GM18507 (cell line): ENCODE measurements at regions not wholly inside any gene's neighbourhood (a gene's known extent, or its start where the extent isn't known, plus 50 kb on each side); places are given as distances from the start of the nearest gene placed in this dataset.

Experiments used
- DNase-seq: peaks from one replicate; pipeline ENCODE4 v3.0.0; 2011; ENCODE audit warnings: low read depth; ENCODE audit not compliant: insufficient read length; ENCODE audit errors: extremely low spot score
- FAIRE-seq: peaks from 2 replicates; lab custom pipeline; 2011; peaks lifted over from hg19 to GRCh38; lab: Jason Lieb, UNC

DNA sequence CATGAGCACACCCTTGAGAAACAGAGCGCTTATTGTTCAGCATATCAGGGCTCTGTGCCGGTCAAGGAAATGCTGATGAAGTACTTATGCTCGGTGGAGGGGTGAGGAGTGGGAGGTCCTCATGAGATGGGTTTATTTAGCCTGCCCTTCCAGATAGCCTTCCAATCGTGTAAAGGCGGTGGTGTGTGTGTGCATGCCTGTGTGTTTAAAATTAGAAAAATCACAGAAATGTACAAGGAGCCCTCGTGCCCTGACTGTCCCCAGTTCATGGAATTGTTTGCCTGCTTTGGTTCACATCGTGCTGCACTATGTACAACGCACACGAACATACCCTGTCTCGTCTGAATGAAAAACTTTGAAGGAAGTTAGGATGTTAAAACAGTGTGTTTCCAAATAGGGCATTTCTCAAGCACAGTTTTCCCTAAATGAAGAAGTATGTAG is 158.6 kb downstream of the AQP4 start:
- no peak for DNase-seq
- FAIRE-seq, result no peak

GRCh38 chr18:26705757-26706156 is 157.4 kb upstream of the KCTD1 start:
- FAIRE-seq, result no peak

DNA sequence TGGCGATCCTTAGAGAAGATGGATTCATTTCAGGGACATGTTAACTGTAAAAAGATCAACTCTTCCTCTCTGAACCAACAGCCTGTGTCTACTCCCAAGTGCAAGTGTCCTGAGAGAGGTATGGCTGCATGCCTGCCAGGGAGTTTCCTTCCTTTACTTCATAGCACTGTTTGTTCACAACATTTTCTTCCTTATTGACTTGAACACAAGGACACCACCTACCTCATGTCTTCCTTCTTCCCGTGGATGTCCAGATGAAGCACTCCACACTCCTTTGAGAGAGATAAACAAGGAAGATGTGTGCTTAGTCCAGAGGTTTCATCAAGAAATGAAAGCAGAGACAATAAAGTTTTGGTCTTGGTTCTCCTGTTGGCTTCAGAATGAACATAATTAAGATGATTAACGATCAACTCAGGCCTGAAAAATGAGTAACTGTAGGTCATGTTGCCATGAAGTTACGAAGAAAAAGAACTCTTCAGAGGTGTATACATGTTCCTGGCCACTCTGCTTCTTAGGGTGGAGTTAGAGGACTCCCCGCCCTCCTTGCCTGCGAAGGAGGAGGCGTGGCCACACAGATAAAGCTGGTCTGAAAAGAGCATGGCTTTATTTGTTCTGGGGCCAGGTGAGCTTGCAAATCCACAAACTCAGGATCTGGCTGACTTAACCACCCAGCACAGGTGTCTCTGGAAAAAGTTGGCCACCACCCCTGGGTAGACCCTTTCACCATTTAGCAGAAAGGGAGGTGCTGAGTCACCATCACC is 155.0 kb upstream of the KCTD1 start:
- FAIRE-seq, result no peak
- DNase-seq, result no peak

More at GRCh38 chr18:26705757-26706156, 157.4 kb upstream of the KCTD1 start:
- no peak for DNase-seq

DNA sequence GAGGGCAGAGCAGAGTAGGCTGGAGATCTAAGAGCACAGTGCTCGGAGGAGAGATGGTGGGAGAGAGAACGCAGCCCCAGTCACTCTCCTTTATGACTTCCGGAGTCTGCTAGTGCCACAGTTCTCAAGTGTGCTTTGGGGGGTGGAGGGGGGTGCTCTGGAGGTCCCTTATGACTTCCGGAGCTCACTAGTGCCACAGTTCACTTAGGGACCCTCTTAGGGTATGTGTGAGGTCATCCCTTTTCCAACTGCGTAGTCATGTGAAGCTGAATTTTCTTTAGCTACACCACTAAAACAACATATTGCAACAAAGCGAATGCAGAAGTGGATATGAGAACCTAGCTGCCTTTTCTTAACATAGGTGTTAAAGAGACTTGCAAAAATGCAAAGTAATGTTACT is 153.7 kb upstream of the KCTD1 start:
- no peak for FAIRE-seq
- no peak for DNase-seq

DNA sequence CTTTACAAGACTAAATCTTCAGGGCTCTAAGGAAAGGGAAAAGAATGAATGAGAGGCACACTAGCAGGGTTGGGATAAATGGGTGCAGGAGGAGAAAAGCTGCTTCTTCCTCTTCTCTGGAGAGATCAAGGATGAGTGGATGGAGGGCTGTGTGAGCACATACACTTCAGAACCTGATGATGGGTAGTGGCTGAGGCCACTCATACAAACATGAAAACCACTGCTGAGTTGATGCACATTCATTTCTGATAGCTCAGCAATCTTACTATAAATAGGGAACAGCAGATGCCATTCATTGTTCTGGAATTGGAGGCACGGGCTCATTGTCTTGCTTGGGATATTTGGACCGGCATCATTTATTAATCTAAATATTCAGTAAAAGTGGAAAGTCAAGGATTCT is 152.4 kb upstream of the KCTD1 start:
- FAIRE-seq, result no peak
- DNase-seq, result no peak

DNA sequence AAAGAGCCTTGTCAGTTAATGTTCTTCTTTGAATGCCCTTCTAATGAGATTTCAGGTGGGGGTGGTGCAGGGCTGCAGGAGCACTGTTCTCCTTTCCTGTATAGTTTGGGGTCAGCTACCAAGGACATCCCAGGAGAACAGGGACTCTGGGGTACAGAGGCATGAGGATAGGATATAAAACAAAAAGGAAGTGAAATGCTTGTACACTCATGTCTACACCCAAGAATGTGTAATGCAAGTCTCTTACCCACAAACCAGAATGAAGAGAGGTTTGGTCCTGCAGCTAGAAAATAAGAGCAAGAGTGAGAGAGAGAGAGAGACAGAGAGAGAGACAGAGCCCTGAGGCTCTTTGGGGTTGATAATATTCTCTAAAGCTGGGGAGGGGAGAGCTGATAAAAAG is 151.8 kb upstream of the KCTD1 start:
- DNase-seq (no peak), FAIRE-seq (no peak)

- no peak for DNase-seq
- no peak for FAIRE-seq
These were observed 149.0 kb upstream of the KCTD1 start for GRCh38 chr18:26697186-26697884.

DNA sequence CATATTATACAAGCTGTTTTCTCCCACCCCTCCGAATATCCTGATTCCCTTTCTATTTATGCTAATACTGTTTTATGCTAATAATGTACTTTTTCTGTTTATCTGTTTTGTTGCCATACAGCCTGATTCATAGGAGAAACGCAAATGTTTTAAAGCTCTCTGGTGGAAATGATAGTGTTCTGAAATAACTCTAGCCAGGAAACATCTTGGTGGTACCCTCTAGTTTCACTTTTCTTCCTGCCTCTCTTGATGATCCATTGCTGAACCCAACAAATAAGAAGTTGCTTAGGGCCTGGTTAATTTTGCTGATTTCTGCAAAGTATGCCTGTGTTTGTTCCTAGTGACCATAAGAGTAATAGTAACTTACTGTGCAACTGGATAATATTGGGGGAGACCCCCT is 148.4 kb upstream of the KCTD1 start:
- DNase-seq, result no peak
- FAIRE-seq, result no peak

DNA sequence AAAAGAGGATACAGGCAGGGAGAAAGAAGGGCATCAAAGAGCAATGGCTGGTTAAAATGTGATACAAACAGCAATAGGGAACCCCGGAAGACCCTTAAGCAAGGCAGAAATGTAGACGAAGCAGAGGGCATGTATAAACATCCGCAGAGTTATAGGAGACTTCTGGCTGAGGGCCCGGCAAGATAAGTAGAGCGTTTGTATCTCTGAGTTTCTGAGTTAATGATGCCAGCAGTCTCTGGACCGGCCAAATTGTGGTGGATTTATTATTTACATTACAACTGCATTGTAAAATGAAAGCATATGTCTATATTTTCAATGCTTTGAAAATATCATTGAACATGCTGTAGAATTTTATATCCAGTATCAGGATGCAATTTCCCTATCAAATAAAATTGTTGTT is 148.0 kb upstream of the KCTD1 start:
- FAIRE-seq (no peak), DNase-seq (no peak)

DNA sequence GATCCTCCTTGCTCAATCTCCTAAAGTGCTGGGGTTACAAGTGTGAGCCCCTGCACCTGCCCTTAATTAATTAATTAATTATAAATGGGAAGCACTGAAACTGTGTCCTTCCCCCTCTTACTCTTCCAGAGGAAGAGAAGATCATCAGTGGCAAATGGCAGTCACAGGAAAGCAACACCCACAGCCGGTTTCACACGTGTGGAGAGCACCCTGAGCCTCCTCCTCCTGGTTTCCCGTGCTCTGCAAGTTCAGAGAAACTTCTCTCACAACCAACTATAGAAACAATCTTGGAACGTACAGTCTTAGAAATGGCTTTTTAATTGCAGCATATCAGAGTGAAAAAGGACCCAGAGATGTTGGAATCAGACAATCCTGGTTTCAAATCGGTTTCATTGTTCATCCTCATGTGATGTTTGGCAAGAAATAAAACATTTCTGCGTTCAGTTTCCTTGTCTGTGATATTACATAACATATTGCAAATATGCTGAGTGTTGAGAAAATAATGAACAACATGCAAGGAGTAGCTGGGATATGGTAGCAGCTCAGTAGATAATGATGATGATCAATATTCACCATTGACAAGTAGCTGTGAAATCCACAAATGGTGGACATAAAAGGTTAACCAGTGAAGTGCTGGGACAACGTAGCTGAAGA is 141.0 kb upstream of the KCTD1 start:
- DNase-seq (no peak), FAIRE-seq (no peak)

DNA sequence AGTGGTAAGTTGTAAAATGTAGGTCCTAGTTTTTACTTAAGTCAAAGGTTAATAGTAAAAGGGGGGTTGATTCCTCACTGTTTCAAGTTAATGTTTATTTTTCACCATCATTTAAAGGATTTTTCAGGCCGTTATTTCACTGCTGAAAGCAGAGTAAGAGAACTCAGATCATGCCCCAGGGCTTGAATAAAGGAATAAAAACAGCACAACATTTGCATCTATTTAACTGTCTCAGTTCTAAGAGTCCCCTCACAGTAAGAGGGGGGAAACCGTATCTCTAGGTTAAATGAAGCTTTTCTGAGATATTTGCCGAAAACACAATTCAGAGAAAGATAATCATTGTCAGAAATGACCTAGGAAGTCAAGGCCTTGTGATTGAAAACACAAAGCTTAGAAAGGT is 138.2 kb upstream of the KCTD1 start:
- no peak for FAIRE-seq

DNA sequence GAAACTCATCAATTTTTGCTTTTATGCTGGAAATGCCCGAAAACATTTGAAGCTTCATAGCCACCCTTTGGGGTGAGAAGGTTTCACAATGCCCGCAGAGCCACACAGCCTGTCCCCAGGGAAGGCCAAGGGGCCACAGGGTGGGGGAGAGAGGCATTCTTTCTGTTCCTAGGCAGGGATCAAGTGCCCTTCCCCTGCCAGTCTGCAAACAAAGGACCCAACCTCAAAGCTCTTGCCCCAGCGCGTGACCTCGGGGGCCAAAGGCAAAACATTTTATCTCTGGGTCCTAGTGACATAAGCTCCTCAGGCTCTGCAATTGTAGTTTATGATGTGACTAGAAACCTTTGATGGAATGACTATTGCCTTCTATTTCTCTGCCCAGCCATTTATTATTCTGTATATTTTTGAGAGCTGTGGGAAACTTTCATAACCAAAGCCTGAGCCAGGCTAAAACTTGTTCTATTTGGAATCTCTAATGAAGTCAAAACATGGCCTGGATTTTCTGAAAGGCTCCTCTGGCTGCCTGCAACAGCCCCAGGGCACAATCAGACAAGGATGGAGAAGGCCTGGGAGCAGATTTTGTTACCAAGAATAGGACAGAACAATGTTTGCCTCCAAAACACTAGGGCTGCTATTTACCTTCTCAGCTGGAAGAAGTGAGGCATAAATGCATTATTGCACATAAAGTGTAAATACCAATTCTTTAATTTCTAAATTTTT is 137.2 kb upstream of the KCTD1 start:
- FAIRE-seq (no peak), DNase-seq (no peak)

More for the DNA sequence above, 138.2 kb upstream of the KCTD1 start:
- DNase-seq, result no peak

- FAIRE-seq, result no peak
- DNase-seq, result no peak
These were observed 129.6 kb upstream of the KCTD1 start for GRCh38 chr18:26677957-26678356.

- FAIRE-seq (no peak), DNase-seq (no peak)
These were observed 118.7 kb upstream of the KCTD1 start for GRCh38 chr18:26667046-26667445.

GRCh38 chr18:26662996-26663395 is 114.6 kb upstream of the KCTD1 start:
- FAIRE-seq, result no peak
- no peak for DNase-seq

DNA sequence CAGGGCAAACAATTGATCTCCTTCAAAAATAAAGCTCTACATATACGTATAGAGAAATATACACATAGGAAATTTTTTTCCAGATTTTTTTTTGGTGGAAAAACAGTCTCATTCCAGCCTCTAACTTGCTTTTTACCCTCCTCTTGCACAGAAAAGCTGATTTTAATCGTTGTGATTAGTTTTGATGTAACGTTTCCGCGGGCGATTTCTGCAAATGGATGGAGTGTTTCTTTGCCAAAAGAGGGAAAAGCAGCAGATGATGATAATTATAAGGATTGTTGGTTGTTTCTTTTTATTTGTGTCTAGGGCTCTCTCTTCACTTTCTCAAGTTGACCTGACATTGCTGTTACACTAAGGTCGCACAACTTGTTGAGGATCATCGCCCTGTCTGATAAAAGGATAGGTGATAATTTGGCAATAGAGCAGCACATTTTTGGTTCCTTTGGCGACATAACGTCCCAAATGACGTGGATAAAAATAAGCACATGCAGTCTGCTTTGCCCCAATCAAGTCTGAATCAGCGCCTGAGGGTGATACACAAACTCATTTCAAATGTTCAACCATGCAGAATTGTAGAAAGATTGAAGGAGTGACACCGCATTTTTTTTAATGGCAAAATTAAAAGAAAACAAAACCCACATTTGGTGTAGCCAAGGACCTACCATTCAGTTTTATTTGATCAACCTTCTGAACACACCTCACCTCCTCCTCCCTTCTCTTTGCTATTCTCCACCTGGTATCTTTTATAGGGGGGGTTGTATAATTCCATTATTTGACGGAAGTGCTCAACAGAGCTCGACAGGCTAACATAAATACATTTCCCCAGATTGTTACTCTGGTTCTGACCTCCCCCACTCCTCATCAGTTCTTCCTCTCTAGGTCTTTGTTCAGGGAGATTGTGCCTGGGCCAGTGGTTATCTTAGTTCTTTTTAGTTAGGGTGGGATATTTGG is 109.6 kb upstream of the KCTD1 start:
- FAIRE-seq (no peak), DNase-seq (no peak)

DNA sequence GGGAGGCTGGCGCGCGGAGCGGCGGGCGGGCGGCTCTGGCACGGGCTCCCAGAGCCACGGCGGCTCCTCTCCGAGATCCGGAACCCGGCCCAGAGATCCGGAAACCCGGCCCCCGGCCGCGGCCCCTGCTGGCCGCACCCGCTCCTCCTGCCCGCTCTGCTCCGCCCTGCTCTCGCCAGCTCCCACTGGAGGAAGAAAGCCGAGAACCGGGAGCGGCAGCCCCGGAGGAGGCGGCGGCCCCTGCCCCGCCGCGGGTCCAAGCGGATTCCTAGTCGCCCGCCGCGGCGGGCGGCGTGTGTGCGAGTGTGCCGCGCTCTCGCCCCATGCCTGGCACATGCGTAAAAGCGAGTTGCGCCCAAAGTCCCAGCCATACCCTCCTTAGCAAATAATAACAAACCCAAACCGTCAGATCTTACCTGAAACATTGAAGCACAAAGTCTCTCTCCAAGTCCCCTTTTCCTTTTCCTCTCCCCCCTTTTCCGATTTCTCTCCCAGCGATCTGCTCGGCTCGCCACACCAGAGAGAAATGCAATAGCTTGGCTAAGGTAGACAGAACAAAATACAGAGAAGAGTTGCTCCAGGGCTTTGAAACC is 108.7 kb upstream of the KCTD1 start:
- FAIRE-seq (no peak), DNase-seq (no peak)

DNA sequence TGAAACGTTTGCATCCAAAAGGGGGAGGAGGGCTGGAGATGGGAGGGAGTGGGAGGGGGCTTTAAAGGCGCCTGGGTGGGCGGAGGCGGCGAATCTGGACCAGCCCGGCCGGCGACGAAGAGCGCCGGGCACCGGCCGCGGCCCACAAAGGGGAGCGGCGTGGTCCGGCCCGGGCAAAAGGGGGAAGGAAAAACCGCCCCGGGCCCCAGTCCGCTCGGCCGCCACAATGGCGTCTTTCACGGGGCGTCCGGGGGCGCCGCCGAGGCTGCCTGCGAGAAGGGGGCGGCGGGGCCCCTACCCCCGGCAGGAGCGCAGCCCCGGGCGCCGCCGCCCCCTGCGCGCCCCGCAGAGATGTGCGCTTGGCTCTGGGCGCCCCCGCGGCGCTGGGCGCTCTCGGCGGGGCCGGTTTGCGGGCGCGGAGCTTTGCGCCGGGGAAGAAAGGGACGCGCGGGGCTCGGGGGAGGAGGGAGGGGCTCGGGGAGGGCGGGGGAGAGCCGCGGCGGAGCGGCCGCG is 108.1 kb upstream of the KCTD1 start:
- FAIRE-seq, result no peak
- no peak for DNase-seq
